DND-41 (cell line): ENCODE measurements at regions not wholly inside any gene's neighbourhood (a gene's known extent, or its start where the extent isn't known, plus 50 kb on each side); places are given as distances from the start of the nearest gene placed in this dataset.

Source experiments
- ATAC-seq: fragments of 200-7000 bp; cut with Tn5 transposase; 3 replicates; pipeline ENCODE4 v1.9.1; 2021; ENCODE audit warnings: low read depth; ENCODE audit not compliant: insufficient read depth
- DNase-seq: peaks from one replicate; pipeline ENCODE4 v3.0.0-alpha.2; 2020
- H2AFZ ChIP-seq: 2 replicates; pipeline ENCODE4 v1.6.0; 2012; ENCODE audit warnings: low read depth, low read length
- H3K27ac ChIP-seq: 2 replicates; pipeline ENCODE4 v1.5.1; 2012; ENCODE audit warnings: low read length, inconsistent platforms
- H3K27me3 ChIP-seq: fragments of 200-600 bp; sonication (generic); 2 replicates; pipeline ENCODE4 v1.6.0; 2012; ENCODE audit warnings: low read length, mild to moderate bottlenecking, inconsistent platforms; ENCODE audit not compliant: insufficient read depth, poor library complexity
- H3K36me3 ChIP-seq: 2 replicates; pipeline ENCODE4 v1.5.1; 2012; ENCODE audit warnings: low read length, inconsistent platforms; ENCODE audit not compliant: insufficient read depth
- H3K4me1 ChIP-seq: 2 replicates; pipeline ENCODE4 v1.5.1; 2012; ENCODE audit warnings: mild to moderate bottlenecking, low read length; ENCODE audit not compliant: insufficient read depth
- H3K4me2 ChIP-seq: 2 replicates; pipeline ENCODE4 v1.6.0; 2012; ENCODE audit warnings: mild to moderate bottlenecking, moderate library complexity, low read length, inconsistent platforms; ENCODE audit not compliant: insufficient read depth
- H3K4me3 ChIP-seq, 2 experiments: fragments of 200-600 bp in 1 of 2; shearing (Covaris generic) in 1 of 2; 2 replicates each; pipeline ENCODE4 v1.5.1; 2012 to 2016; ENCODE audit warnings: inconsistent platforms in 2 of 2, low read length in 2 of 2, mild to moderate bottlenecking in 2 of 2, low read depth in 1 of 2, moderate library complexity in 1 of 2
- H3K79me2 ChIP-seq: 2 replicates; pipeline ENCODE4 v1.6.0; 2012; ENCODE audit warnings: low read length, inconsistent platforms; ENCODE audit not compliant: insufficient read depth
- H3K9ac ChIP-seq: 2 replicates; pipeline ENCODE4 v1.6.0; 2012; ENCODE audit warnings: low read depth, mild to moderate bottlenecking, inconsistent platforms, low read length, moderate library complexity
- H3K9me3 ChIP-seq: 2 replicates; pipeline ENCODE4 v1.5.1; 2012; ENCODE audit warnings: low read length, moderate library complexity, mild to moderate bottlenecking, inconsistent platforms; ENCODE audit not compliant: insufficient read depth, severe bottlenecking
- H4K20me1 ChIP-seq: 2 replicates; pipeline ENCODE4 v1.6.0; 2012; ENCODE audit warnings: low read length; ENCODE audit not compliant: insufficient read depth
- CTCF ChIP-seq: IDR thresholded peaks from 2 replicates; pipeline ENCODE4 v1.5.1; 2012; ENCODE audit warnings: borderline replicate concordance, low read length, moderate library complexity, mild to moderate bottlenecking; ENCODE audit not compliant: poor library complexity, severe bottlenecking; ENCODE audit errors: extremely low read depth
- EZH2 ChIP-seq: IDR thresholded peaks from 3 replicates; pipeline ENCODE4 v1.6.1; 2012; ENCODE audit warnings: borderline replicate concordance, low read depth, mild to moderate bottlenecking, moderate library complexity, low read length, inconsistent platforms; ENCODE audit not compliant: severe bottlenecking

GRCh38 chr3:187914231-187914630 is 169.0 kb upstream of the BCL6 start:
- ATAC-seq = no peak
- H2AFZ ChIP-seq = no peak overlapping the region
- no peaks in the 10 kb centered on the region for H4K20me1 ChIP-seq
- no peaks in the 10 kb centered on the region for H3K79me2 ChIP-seq
- H3K36me3 ChIP-seq = no peaks in the 10 kb centered on the region
- H3K4me2 ChIP-seq = no peak overlapping the region
- H3K9ac ChIP-seq = no peak overlapping the region
- TF ChIP-seq EZH2 (no peak), CTCF (no peak)
- H3K27me3 ChIP-seq = no peaks in the 10 kb centered on the region
- no peak for DNase-seq
- no peak overlapping the region for H3K4me3 ChIP-seq
- no peaks in the 10 kb centered on the region for H3K9me3 ChIP-seq
- no peak overlapping the region for H3K27ac ChIP-seq
- H3K4me1 ChIP-seq = peaks cover 31% of the 10 kb centered on the region

GRCh38 chr3:187916072-187916471 is 170.8 kb upstream of the BCL6 start:
- ATAC-seq = no peak
- no peak for DNase-seq
- peaks cover 41% of the 10 kb centered on the region for H3K4me1 ChIP-seq
- H3K27me3 ChIP-seq = no peaks in the 10 kb centered on the region
- no peak for TF ChIP-seq EZH2
- TF ChIP-seq CTCF = no peak
- no peak overlapping the region for H2AFZ ChIP-seq
- no peaks in the 10 kb centered on the region for H3K79me2 ChIP-seq
- no peak overlapping the region for H3K4me2 ChIP-seq
- H4K20me1 ChIP-seq = no peaks in the 10 kb centered on the region
- H3K9me3 ChIP-seq = no peaks in the 10 kb centered on the region
- no peak overlapping the region for H3K4me3 ChIP-seq
- no peak overlapping the region for H3K27ac ChIP-seq
- no peaks in the 10 kb centered on the region for H3K36me3 ChIP-seq
- H3K9ac ChIP-seq = no peak overlapping the region

GRCh38 chr3:187918081-187918644 is 172.9 kb upstream of the BCL6 start:
- no peaks in the 10 kb centered on the region for H3K9me3 ChIP-seq
- peak overlapping the region; percentile 46 for H3K9ac ChIP-seq
- TF ChIP-seq EZH2 (no peak), CTCF (no peak)
- ATAC-seq (no peak), DNase-seq (no peak)
- peak overlapping the region; percentile 93 for H3K27ac ChIP-seq
- H3K4me2 ChIP-seq = peak overlapping the region; percentile 60
- H3K36me3 ChIP-seq = no peaks in the 10 kb centered on the region
- no peaks in the 10 kb centered on the region for H4K20me1 ChIP-seq
- H3K4me1 ChIP-seq = peaks cover 43% of the 10 kb centered on the region
- H3K79me2 ChIP-seq = no peaks in the 10 kb centered on the region
- H3K4me3 ChIP-seq = peak overlapping the region in 1 of 2 experiments; percentile 38; a peak in 2 of 4 replicates
- H3K27me3 ChIP-seq = no peaks in the 10 kb centered on the region
- H2AFZ ChIP-seq = peak overlapping the region; percentile 61
